NCI-H146 treated with DMSO at 0.1 percent for 48 hours (cell line): ENCODE measurements at regions not wholly inside any gene's neighbourhood (a gene's known extent, or its start where the extent isn't known, plus 50 kb on each side); places are given as distances from the start of the nearest gene placed in this dataset.

ENCODE experiments used
- DNase-seq: peaks from one replicate; lab custom pipeline; 2025; ENCODE audit not compliant: unreplicated experiment; lab: John Stamatoyannopoulos, UW

GRCh38 chr1:59136541-59137275, 160.2 kb upstream of the FGGY start:
- no peak for DNase-seq

GRCh38 chr1:59137276-59137615, 159.6 kb upstream of the FGGY start:
- no peak for DNase-seq

- DNase-seq = no peak
These were observed 158.9 kb upstream of the FGGY start for GRCh38 chr1:59137968-59138367.

- DNase-seq = no peak
These were observed 158.5 kb upstream of the FGGY start for GRCh38 chr1:59138402-59138801.

GRCh38 chr1:59139396-59139795, 157.5 kb upstream of the FGGY start:
- DNase-seq = no peak

- DNase-seq = no peak
These were observed 155.5 kb upstream of the FGGY start for GRCh38 chr1:59141267-59141863.

GRCh38 chr1:59142311-59143132, 154.4 kb upstream of the FGGY start:
- no peak for DNase-seq

GRCh38 chr1:59143133-59143487, 153.8 kb upstream of the FGGY start:
- DNase-seq = no peak

GRCh38 chr1:59143811-59144210, 153.1 kb upstream of the FGGY start:
- no peak for DNase-seq

GRCh38 chr1:59144959-59145358, 151.9 kb upstream of the FGGY start:
- DNase-seq = no peak

- DNase-seq = no peak
These were observed 150.8 kb upstream of the FGGY start for GRCh38 chr1:59146056-59146455.

GRCh38 chr1:59146651-59147358, 150.1 kb upstream of the FGGY start:
- DNase-seq = no peak

- DNase-seq = no peak
These were observed 147.5 kb upstream of the FGGY start for GRCh38 chr1:59149435-59149834.

GRCh38 chr1:59150577-59151386, 146.1 kb upstream of the FGGY start:
- no peak for DNase-seq

GRCh38 chr1:59151387-59151761, 145.5 kb upstream of the FGGY start:
- no peak for DNase-seq

- DNase-seq = no peak
These were observed 145.0 kb upstream of the FGGY start for GRCh38 chr1:59151860-59152259.

GRCh38 chr1:59152511-59152910, 144.4 kb upstream of the FGGY start:
- DNase-seq = no peak

- no peak for DNase-seq
These were observed 142.5 kb upstream of the FGGY start for GRCh38 chr1:59154401-59154800.

- no peak for DNase-seq
These were observed 141.5 kb upstream of the FGGY start for GRCh38 chr1:59155351-59155750.

- DNase-seq = no peak
These were observed 140.8 kb upstream of the FGGY start for GRCh38 chr1:59156051-59156450.
